Esophagus squamous epithelium (tissue), 4 donors: ENCODE measurements at regions not wholly inside any gene's neighbourhood (a gene's known extent, or its start where the extent isn't known, plus 50 kb on each side); places are given as distances from the start of the nearest gene placed in this dataset.

Experiments
- CTCF ChIP-seq, 6 experiments: fragments of 450-650 bp in 4 of 6; fragments of 200-600 bp in 2 of 6; sonication (generic) in 2 of 6; IDR thresholded peaks; one replicate each; pipeline ENCODE4 v1.5.1; 2016 to 2019; ENCODE audit warnings: antibody characterized with exemption in 6 of 6, mild to moderate bottlenecking in 4 of 6, moderate library complexity in 4 of 6
- POLR2A ChIP-seq, 4 donors: fragments of 450-650 bp; IDR thresholded peaks; one replicate each; pipeline ENCODE4 v1.6.1; 2017; ENCODE audit warnings: antibody characterized with exemption in 4 of 4, mild to moderate bottlenecking in 4 of 4, moderate library complexity in 3 of 4

GRCh38 chrX:116378961-116379360 lies 57.4 kb upstream of the SLC6A14 start:
- TF ChIP-seq CTCF (IDR thresholded peaks at IDR 0.05) = no peak
- TF ChIP-seq POLR2A (IDR thresholded peaks at IDR 0.05) = no peak
